Kidney (tissue), 13 donors: ENCODE measurements at regions not wholly inside any gene's neighbourhood (a gene's known extent, or its start where the extent isn't known, plus 50 kb on each side); places are given as distances from the start of the nearest gene placed in this dataset.

Source experiments
- DNase-seq, 5 donors: peaks; one replicate each; pipeline ENCODE4 v3.0.0-alpha.2; 2013 to 2020
- FAIRE-seq: peaks from 2 replicates; lab custom pipeline; 2012; peaks lifted over from hg19 to GRCh38; lab: Jason Lieb, UNC
- H3K27ac ChIP-seq, 2 donors: one replicate each; pipeline ENCODE4 v1.7.0; 2013; ENCODE audit warnings: low read depth in 2 of 2, low read length in 2 of 2, inconsistent platforms in 1 of 2
- H3K27me3 ChIP-seq: one replicate; pipeline ENCODE4 v1.7.1; 2013; ENCODE audit warnings: low read length, inconsistent platforms; ENCODE audit not compliant: control insufficient read depth, insufficient read depth
- H3K36me3 ChIP-seq, 3 donors: one replicate each; pipeline versions ENCODE4 v1.7.0 to v1.7.1; 2013; ENCODE audit warnings: low read length in 3 of 3, control low read depth in 1 of 3, inconsistent platforms in 1 of 3; ENCODE audit not compliant: insufficient read depth in 3 of 3, control insufficient read depth in 2 of 3
- H3K4me1 ChIP-seq, 3 donors: one replicate each; pipeline versions ENCODE4 v1.7.0 to v1.7.1; 2013; ENCODE audit warnings: low read length in 3 of 3, inconsistent platforms in 1 of 3, low read depth in 1 of 3; ENCODE audit not compliant: control insufficient read depth in 2 of 3, insufficient read depth in 2 of 3
- H3K4me3 ChIP-seq, 3 donors: one replicate each; pipeline versions ENCODE4 v1.7.0 to v1.8.1; 2013; ENCODE audit warnings: low read length in 3 of 3, control low read depth in 1 of 3, inconsistent platforms in 1 of 3
- H3K9ac ChIP-seq, 3 donors: one replicate each; pipeline versions ENCODE4 v1.7.0 to v1.7.1; 2013; ENCODE audit warnings: low read length in 3 of 3, control low read depth in 1 of 3, inconsistent platforms in 1 of 3
- H3K9me3 ChIP-seq, 3 donors: one replicate each; pipeline versions ENCODE4 v1.7.0 to v1.7.1; 2013; ENCODE audit warnings: low read length in 3 of 3, control low read depth in 1 of 3, inconsistent platforms in 1 of 3; ENCODE audit not compliant: control insufficient read depth in 2 of 3, insufficient read depth in 1 of 3
- CTCF ChIP-seq: IDR thresholded peaks from 3 replicates; pipeline ENCODE4 v1.5.1; 2012; ENCODE audit warnings: mild to moderate bottlenecking, moderate library complexity, borderline replicate concordance; ENCODE audit not compliant: insufficient read depth; ENCODE audit errors: extremely low read depth
- intact Hi-C: fragments of 100-400 bp; cut with DNase I; formaldehyde crosslinking; loops from one replicate; pipeline ENCODE4 v1.11.1; 2022
- donor health status: control.
- donor health status: control.
- donor health status: control.
- donor health status: control.
- donor health status: control.
- donor health status: DM: yes; HTN: yes; CAD: no.
- donor health status: Normal renal cell carcinoma (clear cell type).

GRCh38 chr17:6343736-6344135 lies 91.2 kb downstream of the AIPL1 start:
- TF ChIP-seq CTCF, result no peak
- no peak overlapping the region for H3K9ac ChIP-seq
- no peak overlapping the region for H3K27ac ChIP-seq
- intact Hi-C loops, result no loop called here
- DNase-seq (no peak), FAIRE-seq (no peak)
- no peaks in the 10 kb centered on the region for H3K27me3 ChIP-seq
- no peaks in the 10 kb centered on the region for H3K4me1 ChIP-seq
- no peaks in the 10 kb centered on the region for H3K9me3 ChIP-seq
- H3K36me3 ChIP-seq, result no peaks in the 10 kb centered on the region
- H3K4me3 ChIP-seq, result no peak overlapping the region

GRCh38 chr17:6343191-6343590 lies 91.7 kb downstream of the AIPL1 start:
- no peaks in the 10 kb centered on the region for H3K36me3 ChIP-seq
- no peaks in the 10 kb centered on the region for H3K4me1 ChIP-seq
- FAIRE-seq, result no peak
- DNase-seq, result no peak
- intact Hi-C loops, result no loop called here
- H3K9ac ChIP-seq, result no peak overlapping the region
- H3K27ac ChIP-seq, result no peak overlapping the region
- no peak overlapping the region for H3K4me3 ChIP-seq
- TF ChIP-seq CTCF, result no peak
- no peaks in the 10 kb centered on the region for H3K27me3 ChIP-seq
- no peaks in the 10 kb centered on the region for H3K9me3 ChIP-seq

GRCh38 chr17:6340708-6341107 lies 94.2 kb downstream of the AIPL1 start:
- FAIRE-seq (no peak), DNase-seq (no peak)
- intact Hi-C loops, result no loop called here

More at GRCh38 chr17:6340708-6341107, 94.2 kb downstream of the AIPL1 start:
- H3K9me3 ChIP-seq, result no peaks in the 10 kb centered on the region
- H3K27me3 ChIP-seq, result no peaks in the 10 kb centered on the region
- no peak overlapping the region for H3K9ac ChIP-seq
- no peaks in the 10 kb centered on the region for H3K4me1 ChIP-seq
- TF ChIP-seq CTCF, result no peak
- H3K36me3 ChIP-seq, result no peaks in the 10 kb centered on the region
- H3K4me3 ChIP-seq, result no peak overlapping the region
- H3K27ac ChIP-seq, result no peak overlapping the region
